Mammary epithelial cell (primary cell): ENCODE measurements at regions not wholly inside any gene's neighbourhood (a gene's known extent, or its start where the extent isn't known, plus 50 kb on each side); places are given as distances from the start of the nearest gene placed in this dataset.

Source experiments
- EZH2 ChIP-seq: IDR thresholded peaks from 2 replicates; pipeline ENCODE4 v1.6.1; 2012; ENCODE audit warnings: low read length, inconsistent platforms, borderline replicate concordance
- TF ChIP-seq, protein P1 (sequence below), 2 donors: IDR thresholded peaks in 1 of 2; conservative IDR thresholded peaks in 1 of 2; 2 replicates each; pipeline ENCODE4 v1.5.1; 2011 to 2012; ENCODE audit warnings: inconsistent platforms in 2 of 2, low read length in 2 of 2, mild to moderate bottlenecking in 2 of 2, control low read depth in 1 of 2, low read depth in 1 of 2; ENCODE audit not compliant: insufficient read depth in 1 of 2; ENCODE audit errors: extremely low read depth in 1 of 2

DNA sequence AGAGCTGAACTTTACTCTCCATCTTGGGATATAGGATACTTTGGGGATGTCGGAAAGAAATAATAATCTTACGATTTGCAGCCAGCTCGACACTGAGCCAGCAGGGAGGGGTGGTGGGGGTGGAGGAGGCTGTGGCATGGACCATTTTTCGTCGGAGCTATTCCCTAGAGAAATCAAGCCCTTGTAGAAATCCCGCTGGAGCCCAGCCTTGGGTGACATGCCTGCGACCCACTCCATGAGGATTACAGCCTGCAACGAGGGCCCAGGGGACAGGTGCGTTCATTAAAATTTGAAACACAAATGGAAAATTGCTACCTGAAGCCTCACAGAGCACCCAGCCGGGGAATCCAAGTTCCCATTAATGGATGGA is 82.8 kb upstream of the GSE1 start:
- TF ChIP-seq, protein P1, sequence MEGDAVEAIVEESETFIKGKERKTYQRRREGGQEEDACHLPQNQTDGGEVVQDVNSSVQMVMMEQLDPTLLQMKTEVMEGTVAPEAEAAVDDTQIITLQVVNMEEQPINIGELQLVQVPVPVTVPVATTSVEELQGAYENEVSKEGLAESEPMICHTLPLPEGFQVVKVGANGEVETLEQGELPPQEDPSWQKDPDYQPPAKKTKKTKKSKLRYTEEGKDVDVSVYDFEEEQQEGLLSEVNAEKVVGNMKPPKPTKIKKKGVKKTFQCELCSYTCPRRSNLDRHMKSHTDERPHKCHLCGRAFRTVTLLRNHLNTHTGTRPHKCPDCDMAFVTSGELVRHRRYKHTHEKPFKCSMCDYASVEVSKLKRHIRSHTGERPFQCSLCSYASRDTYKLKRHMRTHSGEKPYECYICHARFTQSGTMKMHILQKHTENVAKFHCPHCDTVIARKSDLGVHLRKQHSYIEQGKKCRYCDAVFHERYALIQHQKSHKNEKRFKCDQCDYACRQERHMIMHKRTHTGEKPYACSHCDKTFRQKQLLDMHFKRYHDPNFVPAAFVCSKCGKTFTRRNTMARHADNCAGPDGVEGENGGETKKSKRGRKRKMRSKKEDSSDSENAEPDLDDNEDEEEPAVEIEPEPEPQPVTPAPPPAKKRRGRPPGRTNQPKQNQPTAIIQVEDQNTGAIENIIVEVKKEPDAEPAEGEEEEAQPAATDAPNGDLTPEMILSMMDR (conservative IDR thresholded peaks at IDR 0.05 in 1 of 2, IDR thresholded peaks at IDR 0.05 in 1 of 2; ENCODE audit: extremely low read depth in 1 of 2, insufficient read depth in 1 of 2, low read depth in 1 of 2, low read length in 2 of 2), result no peak
- no peak for TF ChIP-seq EZH2
